ENCODE measurements at regions not wholly inside any gene's neighbourhood (a gene's known extent, or its start where the extent isn't known, plus 50 kb on each side); places are given as distances from the start of the nearest gene placed in this dataset.
"Not testable (repeated sequence)": the region's sequence is repeated elsewhere in the genome, so short reads cannot be mapped to it uniquely, and the experiment has no call there.

DNA sequence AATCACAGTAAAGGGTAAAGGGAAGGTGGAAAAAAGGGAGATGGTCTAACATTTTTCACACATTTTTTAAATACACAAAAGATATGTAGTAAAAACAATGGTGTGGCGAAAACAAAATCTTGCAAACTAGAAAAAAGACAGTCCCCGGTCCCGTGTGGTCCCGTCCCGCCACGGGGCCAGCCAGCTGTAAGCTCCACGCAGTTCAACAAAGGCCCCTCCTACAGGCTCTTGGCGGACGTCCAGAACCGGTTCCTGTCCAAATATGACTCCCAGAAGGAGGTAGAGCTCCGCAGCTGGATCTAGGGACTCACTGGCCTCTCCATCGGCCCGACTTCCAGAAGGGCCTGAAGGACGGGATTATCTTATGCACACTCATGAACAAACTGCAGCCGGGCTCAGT is 216.9 kb downstream of the POTED start:
- not testable (repeated sequence) for DNase-seq

GRCh38 chr21:13825218-13825778 is 215.7 kb downstream of the POTED start:
- not testable (repeated sequence) for DNase-seq

DNA sequence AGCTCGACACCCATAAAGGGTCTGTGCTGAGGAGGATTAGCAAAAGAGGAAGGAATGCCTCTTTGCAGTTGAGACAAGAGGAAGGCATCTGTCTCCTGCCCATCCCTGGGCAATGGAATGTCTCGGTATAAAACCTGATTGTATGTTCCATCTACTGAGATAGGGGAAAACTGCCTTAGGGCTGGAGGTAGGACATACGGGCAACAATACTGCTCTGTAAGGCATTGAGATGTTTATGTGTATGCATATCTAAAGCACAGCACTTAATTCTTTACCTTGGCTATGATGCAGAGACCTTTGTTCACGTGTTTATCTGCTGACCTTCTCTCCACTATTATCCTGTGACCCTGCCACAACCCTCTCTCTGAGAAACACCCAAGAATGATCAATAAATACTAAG is 210.7 kb downstream of the POTED start:
- DNase-seq: not testable (repeated sequence)

DNA sequence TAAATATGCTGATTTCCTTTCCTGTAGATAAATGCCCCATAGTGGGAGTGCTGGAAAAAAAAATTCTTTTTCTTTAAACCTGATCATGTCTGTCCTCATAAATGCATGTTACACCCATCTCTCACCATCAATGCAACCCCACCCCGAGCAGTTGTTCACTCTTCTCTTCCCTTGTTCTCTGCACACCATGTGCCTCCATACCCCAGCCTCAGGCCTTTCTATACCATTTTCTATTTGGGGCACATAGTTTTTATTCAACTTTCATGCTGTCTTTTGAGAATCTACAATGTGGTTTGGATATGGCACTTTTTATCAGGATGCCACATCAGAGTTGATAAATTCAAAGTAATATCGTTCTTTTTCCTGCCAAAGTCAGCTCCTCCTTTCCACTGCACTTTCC is 202.6 kb downstream of the POTED start:
- DNase-seq: not testable (repeated sequence)

GRCh38 chr21:13810559-13810958 is 201.0 kb downstream of the POTED start:
- DNase-seq: not testable (repeated sequence)

- DNase-seq: not testable (repeated sequence)
These were observed 196.9 kb downstream of the POTED start for GRCh38 chr21:13806444-13806843.

DNA sequence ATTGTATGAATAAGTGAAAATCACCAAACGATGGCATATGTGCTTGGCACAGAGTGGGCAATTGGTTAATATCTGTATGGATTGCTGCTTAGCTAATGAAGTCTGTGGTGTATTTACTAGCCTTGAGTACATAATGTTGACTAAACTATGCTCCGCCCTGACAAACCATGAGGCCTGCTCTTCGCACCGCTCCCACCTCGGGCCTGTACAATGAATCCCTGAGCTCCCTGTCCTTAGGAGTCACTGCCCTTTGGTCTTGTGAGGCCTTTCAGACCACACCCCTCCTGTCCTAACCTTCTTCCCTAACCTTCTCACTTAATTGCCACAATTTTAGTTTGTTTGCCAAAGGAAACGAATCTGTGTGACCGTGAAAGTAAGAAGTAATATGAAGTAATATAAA is 193.2 kb downstream of the POTED start:
- DNase-seq: not testable (repeated sequence)

Measured in nucleus accumbens (tissue), 56 donors.